ENCODE measurements at regions not wholly inside any gene's neighbourhood (a gene's known extent, or its start where the extent isn't known, plus 50 kb on each side); places are given as distances from the start of the nearest gene placed in this dataset.

DNA sequence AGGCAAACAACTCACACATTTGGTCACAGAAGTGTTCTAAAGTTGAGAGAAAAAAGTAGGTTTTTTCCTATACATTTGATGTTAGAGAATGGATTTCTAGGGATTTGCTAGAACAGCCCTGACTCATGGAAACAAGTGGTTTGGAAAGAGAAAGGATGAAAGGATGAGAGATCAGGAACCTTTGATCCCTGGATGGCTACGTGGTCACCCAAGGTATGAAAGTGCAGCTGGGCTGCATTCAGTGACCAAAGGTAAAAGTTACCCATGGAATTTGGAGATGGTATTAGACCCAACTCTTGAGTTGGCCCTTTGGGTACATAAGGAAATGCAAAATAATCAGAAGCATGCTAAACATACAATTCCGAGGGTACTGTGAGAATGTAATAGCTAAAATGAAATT, 61.3 kb upstream of the SPIN1 start:
- DNase-seq (no peak), FAIRE-seq (no peak)
- TF ChIP-seq, protein P1, sequence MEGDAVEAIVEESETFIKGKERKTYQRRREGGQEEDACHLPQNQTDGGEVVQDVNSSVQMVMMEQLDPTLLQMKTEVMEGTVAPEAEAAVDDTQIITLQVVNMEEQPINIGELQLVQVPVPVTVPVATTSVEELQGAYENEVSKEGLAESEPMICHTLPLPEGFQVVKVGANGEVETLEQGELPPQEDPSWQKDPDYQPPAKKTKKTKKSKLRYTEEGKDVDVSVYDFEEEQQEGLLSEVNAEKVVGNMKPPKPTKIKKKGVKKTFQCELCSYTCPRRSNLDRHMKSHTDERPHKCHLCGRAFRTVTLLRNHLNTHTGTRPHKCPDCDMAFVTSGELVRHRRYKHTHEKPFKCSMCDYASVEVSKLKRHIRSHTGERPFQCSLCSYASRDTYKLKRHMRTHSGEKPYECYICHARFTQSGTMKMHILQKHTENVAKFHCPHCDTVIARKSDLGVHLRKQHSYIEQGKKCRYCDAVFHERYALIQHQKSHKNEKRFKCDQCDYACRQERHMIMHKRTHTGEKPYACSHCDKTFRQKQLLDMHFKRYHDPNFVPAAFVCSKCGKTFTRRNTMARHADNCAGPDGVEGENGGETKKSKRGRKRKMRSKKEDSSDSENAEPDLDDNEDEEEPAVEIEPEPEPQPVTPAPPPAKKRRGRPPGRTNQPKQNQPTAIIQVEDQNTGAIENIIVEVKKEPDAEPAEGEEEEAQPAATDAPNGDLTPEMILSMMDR (IDR thresholded peaks at IDR 0.05; ENCODE audit: borderline replicate concordance, extremely low read depth, insufficient read depth), result no peak
- Histone ChIP-seq H3K4me1 (ENCODE audit: control insufficient read depth in 2 of 3, insufficient read depth in 2 of 3, low read depth in 1 of 3, low read length in 3 of 3) (no peaks in the 10 kb centered on the region), H3K9me3 (ENCODE audit: control insufficient read depth in 2 of 3, insufficient read depth in 1 of 3, low read length in 3 of 3) (no peaks in the 10 kb centered on the region), H3K27me3 (ENCODE audit: control insufficient read depth, insufficient read depth, low read length) (no peaks in the 10 kb centered on the region), H3K4me3 (ENCODE audit: low read length in 3 of 3) (no peak overlapping the region), H3K27ac (ENCODE audit: low read depth in 2 of 2, low read length in 2 of 2) (no peak overlapping the region), H3K9ac (ENCODE audit: low read length in 3 of 3) (no peak overlapping the region), H3K36me3 (ENCODE audit: control insufficient read depth in 2 of 3, insufficient read depth in 3 of 3, low read length in 3 of 3) (no peaks in the 10 kb centered on the region)
- intact Hi-C loops (cut with DNase I), result no loop called here

DNA sequence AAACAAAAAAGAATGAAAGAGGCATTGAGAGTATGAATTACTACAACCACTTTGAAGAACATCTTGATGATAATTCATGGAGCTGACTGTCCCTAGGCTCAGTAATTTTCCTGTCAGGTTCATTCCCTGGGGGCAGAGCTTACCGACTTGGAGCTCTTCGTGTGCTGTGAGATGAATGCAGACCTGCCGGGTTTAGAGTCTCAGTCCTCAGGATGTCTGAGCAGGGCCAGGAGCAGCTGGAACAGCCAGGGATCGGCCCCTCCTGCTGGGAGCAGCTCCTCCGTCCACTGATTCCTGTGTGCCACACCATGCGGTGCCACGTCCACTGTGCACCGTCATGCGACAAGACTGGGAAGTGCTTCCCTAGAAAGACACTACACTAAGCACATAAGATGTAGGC, 62.2 kb upstream of the SPIN1 start:
- DNase-seq (no peak), FAIRE-seq (no peak)
- Histone ChIP-seq H3K9me3 (ENCODE audit: control insufficient read depth in 2 of 3, insufficient read depth in 1 of 3, low read length in 3 of 3) (no peaks in the 10 kb centered on the region), H3K4me3 (ENCODE audit: low read length in 3 of 3) (no peak overlapping the region), H3K36me3 (ENCODE audit: control insufficient read depth in 2 of 3, insufficient read depth in 3 of 3, low read length in 3 of 3) (no peaks in the 10 kb centered on the region), H3K27me3 (ENCODE audit: control insufficient read depth, insufficient read depth, low read length) (no peaks in the 10 kb centered on the region), H3K9ac (ENCODE audit: low read length in 3 of 3) (no peak overlapping the region), H3K4me1 (ENCODE audit: control insufficient read depth in 2 of 3, insufficient read depth in 2 of 3, low read depth in 1 of 3, low read length in 3 of 3) (no peaks in the 10 kb centered on the region), H3K27ac (ENCODE audit: low read depth in 2 of 2, low read length in 2 of 2) (no peak overlapping the region)
- intact Hi-C loops (cut with DNase I), result no loop called here
- TF ChIP-seq, protein P1 (IDR thresholded peaks at IDR 0.05; ENCODE audit: borderline replicate concordance, extremely low read depth, insufficient read depth), result no peak

DNA sequence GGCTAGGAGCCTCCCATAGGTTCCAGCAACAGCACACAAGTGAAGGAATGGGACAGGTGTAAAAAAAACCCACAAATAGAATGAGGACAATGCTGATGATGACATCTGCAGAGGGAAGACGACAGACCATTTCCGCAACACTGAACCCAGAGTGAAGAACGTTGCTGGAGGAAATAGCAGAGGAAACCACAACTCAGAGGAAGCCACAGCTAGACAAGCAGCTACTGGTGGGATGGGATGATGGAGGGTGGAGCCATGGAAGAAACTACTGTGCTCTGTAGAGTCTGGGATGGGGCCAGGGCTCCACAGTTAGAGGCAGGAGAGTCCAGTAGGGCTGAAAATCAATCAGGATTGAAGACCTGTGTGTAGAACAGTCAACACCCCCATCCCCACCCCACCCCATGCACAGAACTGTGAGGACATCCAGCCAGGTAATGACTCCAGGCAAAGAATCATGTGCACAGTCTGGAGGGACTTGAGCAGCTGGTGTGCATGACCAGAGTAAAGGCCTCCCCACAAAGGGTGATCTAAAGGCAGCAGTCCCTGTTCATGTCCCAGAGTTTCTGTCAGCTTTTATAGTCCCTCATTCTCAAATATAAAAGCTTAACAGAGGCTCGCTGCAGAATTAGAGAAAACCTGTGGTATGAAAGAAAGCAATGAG, 65.2 kb upstream of the SPIN1 start:
- Histone ChIP-seq H3K27me3 (ENCODE audit: control insufficient read depth, insufficient read depth, low read length) (no peaks in the 10 kb centered on the region), H3K4me3 (ENCODE audit: low read length in 3 of 3) (no peak overlapping the region), H3K9ac (ENCODE audit: low read length in 3 of 3) (no peak overlapping the region), H3K4me1 (ENCODE audit: control insufficient read depth in 2 of 3, insufficient read depth in 2 of 3, low read depth in 1 of 3, low read length in 3 of 3) (no peaks in the 10 kb centered on the region), H3K9me3 (ENCODE audit: control insufficient read depth in 2 of 3, insufficient read depth in 1 of 3, low read length in 3 of 3) (no peaks in the 10 kb centered on the region), H3K27ac (ENCODE audit: low read depth in 2 of 2, low read length in 2 of 2) (no peak overlapping the region), H3K36me3 (ENCODE audit: control insufficient read depth in 2 of 3, insufficient read depth in 3 of 3, low read length in 3 of 3) (no peaks in the 10 kb centered on the region)
- FAIRE-seq, result no peak
- TF ChIP-seq, protein P1 (IDR thresholded peaks at IDR 0.05; ENCODE audit: borderline replicate concordance, extremely low read depth, insufficient read depth), result no peak
- intact Hi-C loops (cut with DNase I), result no loop called here
- no peak for DNase-seq

DNA sequence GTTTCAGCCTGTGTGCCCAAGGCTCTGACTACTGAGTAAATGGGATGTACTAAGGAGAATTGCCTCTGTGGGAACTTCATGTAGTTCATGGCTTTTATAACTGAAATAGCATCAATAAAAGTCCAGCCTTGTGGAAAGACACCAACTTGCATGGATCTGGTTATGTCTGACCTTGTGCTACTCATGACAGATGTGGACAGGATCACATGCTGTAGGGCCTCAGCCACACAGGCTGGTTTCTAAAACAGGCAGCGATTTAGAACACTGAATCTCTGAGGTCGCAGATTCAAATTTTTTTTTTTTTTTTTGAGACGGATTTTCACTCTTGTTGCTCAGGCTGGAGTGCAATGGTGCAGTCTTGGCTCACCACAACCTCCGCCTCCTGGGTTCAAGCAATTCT, 66.5 kb upstream of the SPIN1 start:
- FAIRE-seq (no peak), DNase-seq (no peak)
- no peaks in the 10 kb centered on the region for H3K27me3 ChIP-seq (ENCODE audit: control insufficient read depth, insufficient read depth, low read length)
- intact Hi-C loops (cut with DNase I), result no loop called here
- TF ChIP-seq, protein P1 (IDR thresholded peaks at IDR 0.05; ENCODE audit: borderline replicate concordance, extremely low read depth, insufficient read depth), result no peak
- no peaks in the 10 kb centered on the region for H3K36me3 ChIP-seq (ENCODE audit: control insufficient read depth in 2 of 3, insufficient read depth in 3 of 3, low read length in 3 of 3)
- no peak overlapping the region for H3K9ac ChIP-seq (ENCODE audit: low read length in 3 of 3)
- H3K4me1 ChIP-seq (ENCODE audit: control insufficient read depth in 2 of 3, insufficient read depth in 2 of 3, low read depth in 1 of 3, low read length in 3 of 3), result no peaks in the 10 kb centered on the region
- H3K9me3 ChIP-seq (ENCODE audit: control insufficient read depth in 2 of 3, insufficient read depth in 1 of 3, low read length in 3 of 3), result no peaks in the 10 kb centered on the region
- H3K4me3 ChIP-seq (ENCODE audit: low read length in 3 of 3), result no peak overlapping the region
- H3K27ac ChIP-seq (ENCODE audit: low read depth in 2 of 2, low read length in 2 of 2), result no peak overlapping the region

All from kidney (tissue), 13 donors.